HG03159 (cell line): ENCODE measurements at regions not wholly inside any gene's neighbourhood (a gene's known extent, or its start where the extent isn't known, plus 50 kb on each side); places are given as distances from the start of the nearest gene placed in this dataset.

Experiments
- ATAC-seq: cut with Tn5 transposase; IDR thresholded peaks from one replicate; pipeline ENCODE4 v1.9.1; 2021; ENCODE audit warnings: mild to moderate bottlenecking, moderate library complexity; ENCODE audit not compliant: unreplicated experiment

DNA sequence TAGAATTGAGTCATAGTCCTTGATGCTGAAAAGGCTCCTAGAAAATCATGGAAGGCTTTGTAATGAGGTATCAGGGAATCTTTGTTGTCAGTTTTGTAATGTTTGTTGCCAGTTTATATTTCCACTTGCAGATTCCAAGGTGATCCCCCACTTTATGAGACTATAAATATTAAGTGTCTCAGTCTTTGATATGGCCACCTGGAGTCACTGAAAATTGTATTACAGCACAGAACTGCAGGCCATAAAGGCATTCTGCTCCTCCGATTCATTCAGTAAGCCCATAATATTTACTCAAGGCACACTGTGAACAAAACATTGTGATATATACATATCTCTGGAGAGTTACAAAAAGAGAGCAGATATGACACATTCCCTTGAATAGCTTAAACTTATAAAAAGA lies 457.8 kb upstream of the ZNF385D start:
- ATAC-seq: no peak

DNA sequence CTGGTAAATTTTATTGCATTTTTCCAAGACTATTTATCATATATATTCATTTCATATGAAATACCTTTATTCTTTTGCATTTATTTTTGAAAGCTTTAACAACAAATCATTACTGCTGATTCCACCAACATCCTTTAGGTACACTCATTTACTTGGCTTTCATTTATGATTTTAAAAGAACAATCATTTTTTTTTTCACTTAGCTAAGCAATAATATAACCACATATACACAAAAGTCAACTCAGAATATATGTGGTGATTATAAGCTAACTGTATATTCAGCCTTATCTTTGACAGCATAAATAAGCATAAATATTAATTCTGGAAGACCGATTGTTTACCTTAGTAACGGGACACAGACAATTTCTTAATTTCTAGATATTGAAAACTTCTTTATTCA lies 458.6 kb upstream of the ZNF385D start:
- no peak for ATAC-seq

DNA sequence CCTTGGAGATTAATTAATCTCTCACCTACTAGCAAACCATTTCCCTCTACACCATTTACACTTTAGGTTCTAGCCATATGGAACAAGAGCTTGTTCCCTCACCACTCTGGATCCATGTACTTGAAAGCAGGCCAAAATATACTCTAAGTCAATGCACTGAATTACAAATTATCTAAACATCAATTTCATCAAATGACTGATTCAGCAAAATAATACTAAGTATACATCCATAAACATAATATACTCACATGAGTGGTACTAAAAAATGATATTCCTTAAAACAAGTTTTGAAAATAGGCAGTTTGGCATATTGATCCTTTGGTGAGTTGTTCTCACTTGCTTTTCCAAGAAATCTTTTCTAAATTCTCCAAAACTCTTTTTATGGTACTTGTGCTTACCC lies 459.7 kb upstream of the ZNF385D start:
- ATAC-seq: no peak

DNA sequence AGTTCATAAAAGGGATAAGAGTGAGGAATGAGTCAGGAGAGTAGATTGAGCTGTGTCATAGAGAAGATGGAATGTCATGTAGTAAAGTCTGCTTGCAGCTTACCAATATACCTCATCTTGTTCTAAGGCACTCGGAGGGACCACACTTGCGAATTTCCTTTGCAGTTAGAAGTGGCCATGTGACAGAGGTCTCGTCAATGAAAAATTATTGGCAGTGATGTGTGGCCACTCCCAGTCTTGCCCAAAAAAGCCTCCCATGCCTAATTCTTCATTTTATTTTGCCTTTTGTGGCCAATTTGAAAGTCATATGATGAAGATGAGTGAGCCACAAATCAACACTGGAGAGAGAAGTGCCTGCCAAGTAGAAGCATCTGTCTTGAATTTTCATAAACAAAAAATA lies 465.6 kb upstream of the ZNF385D start:
- ATAC-seq: no peak

DNA sequence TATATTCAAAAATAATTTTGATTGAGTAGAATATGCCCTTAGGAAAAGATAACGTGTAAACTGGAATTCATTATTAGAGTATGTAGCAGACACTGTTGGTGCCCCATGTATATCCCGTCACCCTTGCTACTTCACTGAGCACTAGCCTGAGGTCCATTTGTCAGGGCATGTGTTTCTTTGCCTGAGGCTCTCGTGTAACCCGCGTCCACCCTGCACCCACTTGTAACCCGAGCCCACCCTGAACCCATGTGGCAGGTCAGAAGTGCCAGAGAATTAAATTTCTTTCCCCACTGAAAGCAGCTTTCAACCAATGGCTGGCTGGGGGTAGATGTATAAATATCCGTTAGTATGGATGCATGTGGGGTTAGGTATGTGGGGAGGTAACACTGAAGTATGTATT lies 474.2 kb upstream of the ZNF385D start:
- ATAC-seq: no peak

DNA sequence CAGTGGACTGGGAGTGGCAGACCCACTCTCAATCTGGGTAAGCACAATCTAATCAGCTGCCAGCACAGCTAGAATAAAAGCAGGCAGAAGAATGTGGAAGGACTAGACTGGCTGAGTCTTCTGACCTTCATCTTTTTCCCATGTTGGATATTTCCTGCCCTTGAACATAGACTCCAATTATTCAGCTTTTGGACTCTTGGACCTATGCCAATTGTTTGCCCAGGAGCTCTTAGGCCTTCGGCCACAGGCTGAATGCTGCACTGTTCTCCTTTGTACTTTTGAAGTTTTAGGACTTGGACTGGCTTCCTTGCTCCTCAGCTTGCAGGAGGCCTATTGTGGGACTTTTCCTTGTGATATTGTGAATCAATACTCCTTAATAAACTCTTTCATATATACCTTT lies 477.7 kb upstream of the ZNF385D start:
- no peak for ATAC-seq

DNA sequence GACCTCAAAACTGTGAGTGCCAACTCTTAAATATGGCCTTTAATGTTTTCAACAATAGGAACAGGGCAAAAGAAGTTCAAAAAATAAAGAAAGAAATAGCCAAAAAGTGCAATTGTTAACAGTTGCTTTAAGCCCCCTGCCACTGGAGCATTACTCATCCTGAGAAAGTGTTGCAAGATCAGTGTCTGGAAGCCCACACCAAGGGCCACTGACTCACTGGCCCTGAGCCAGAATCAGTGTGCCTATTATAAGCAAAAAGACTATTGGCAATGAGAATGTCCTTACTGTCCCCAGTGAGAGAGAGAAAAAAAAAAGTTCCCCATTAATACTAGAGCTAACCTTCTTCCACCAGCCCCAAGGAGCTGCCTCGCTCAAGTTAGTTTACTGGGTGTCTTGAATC lies 480.1 kb upstream of the ZNF385D start:
- ATAC-seq: no peak

DNA sequence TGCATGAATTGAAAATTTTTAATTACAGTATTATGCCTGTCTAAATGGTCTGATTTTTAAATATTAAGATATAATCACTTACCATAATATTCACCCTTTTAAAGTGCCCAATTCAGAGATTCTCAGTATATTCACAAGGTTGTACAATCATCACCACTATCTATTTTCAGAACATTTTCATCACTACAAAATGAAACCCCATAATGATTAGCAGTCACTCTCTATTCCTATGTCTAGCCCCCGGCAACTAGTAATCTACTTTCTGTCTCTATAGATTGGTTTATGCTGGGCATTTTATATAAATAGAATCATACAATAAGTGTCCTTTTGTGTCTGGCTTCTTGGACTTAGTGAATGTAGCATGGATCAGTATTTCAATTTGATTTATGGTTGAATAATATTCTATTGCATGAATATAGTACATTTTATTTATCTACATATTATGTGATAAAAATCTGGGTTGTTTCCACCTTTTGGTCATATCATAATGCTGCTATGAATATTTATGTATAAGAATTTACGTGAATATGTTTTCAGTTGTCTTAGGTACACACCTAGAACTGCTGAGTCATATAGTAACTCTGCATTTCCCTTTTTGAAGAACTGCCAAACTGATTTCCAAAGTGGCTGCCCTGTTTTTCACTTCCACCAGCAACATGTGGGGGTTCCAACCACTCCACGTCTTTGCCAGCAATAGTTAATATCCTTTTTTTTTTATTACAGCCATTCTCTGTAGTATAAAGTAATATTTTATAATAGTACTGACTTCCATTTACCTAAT lies 485.7 kb upstream of the ZNF385D start:
- peak; percentile 81 for ATAC-seq

DNA sequence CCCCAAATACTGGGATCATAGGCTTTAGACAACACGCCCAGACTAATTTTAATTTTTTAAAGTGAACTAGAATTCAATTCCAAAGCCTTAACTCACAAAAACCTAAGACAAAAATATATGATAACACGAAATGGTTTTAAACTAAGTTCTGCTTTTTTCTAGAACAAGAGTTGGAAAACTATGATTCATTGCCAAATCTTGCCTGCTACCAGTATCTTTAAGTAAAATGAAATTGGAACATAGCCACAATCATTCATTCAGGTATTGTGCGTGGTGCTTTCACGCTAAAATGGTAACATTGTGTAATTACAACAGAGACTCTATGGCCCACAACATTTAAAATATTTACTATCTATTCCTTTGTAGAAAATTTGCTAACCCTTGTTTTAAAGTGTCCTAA lies 488.0 kb upstream of the ZNF385D start:
- ATAC-seq: no peak

DNA sequence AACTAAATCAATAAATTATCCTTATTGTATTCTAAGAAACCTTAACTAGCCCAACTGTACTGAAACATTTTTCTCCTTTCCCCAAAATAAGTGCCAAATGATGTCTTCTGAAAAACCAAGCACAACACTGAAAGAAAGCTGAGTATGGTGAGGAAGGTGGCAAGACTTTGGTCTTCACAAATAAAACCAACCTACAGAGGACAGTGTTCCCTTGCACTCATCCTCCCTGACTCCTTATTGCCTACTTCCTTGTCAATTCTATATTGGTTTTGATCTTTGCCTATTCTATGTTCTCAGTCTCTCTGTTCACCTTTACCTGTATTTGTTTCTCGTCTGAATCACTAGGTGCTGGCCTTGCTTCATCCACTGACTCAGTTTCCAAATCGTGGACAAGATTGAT lies 490.1 kb upstream of the ZNF385D start:
- no peak for ATAC-seq

DNA sequence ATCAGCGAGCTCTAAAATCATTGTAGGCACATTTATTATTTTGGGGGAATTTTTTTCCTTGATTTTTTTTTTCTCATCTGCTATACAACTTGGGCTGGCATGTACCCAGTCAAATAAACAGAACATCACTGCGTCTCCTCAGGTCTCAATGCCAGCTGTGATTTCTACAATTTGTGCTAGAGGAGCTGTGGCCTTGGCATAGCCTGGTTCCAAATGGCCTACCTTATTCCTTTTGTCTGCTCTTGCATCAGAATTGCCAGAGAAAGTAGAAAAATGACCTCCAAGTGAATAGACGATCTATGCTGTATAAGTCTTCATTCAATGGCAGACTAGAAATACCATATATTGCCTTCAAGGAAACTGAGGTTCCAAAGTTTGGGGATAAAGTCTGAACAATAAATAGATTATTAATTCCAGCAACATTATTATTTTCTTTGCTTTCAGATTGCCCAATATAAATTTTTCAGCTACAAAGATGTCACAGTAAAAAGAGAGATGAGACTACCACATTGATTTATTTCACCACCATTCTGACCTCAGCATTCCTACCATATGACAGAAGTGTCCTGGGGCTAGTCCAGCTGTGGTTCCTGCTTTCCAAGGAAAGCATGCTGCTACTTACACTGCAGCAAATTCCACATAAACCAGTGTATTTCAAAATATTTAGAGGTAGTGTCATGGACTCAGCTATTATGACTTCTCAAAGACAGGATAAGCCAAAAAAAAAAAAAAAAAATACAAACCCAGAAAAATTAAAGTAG lies 493.9 kb upstream of the ZNF385D start:
- no peak for ATAC-seq

DNA sequence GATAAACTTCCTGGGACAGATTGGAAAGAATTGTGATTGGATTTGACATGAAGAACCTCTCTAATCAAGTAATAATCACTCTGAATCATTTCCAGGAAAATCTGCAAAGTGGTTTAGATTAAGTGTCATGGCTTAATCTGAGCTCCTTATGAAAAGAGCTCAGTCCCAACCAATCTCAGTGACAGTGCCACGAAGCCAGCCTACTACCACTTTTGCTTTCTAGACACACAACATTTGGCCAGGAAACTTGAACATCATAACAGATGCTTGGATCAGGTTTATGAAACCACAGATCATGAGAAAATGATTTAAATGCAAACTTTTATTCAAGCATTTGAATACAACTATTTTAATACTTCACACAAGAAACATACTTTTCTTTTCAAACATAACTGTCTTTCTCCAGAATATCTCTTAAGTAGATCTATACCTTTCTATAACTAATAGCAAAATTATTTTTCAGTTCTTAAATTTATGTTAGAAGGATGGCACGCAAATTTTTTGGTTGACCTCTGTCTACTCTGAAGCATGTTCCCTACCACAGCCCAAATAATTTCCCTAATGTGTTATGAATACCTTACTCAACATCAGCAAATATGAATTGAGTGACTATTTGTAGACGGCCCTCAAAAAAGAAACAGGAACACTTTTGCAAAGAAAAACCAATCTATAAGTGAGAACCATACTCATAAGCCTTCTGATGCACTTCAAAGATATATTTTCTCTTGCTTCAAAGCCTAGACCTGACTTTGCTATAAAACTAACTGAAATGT lies 495.0 kb upstream of the ZNF385D start:
- no peak for ATAC-seq

DNA sequence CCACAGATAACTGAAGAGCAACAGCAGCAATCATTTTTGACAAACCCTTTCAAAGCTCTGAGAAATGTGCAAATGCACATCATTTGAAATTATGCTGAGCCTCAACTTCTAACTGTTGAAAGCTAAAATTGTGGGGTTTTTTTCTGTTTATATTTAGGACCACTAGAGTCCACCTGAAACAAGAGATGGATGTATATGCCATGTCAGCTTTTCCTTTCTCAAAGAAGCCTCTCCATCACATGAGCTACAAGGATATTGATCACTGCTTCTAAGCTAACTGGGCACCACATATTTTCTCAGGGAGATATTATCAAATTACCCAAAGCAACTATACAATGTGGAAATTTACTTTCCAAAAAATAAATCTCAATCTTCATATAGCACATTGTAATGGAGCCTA lies 498.6 kb upstream of the ZNF385D start:
- ATAC-seq: no peak

DNA sequence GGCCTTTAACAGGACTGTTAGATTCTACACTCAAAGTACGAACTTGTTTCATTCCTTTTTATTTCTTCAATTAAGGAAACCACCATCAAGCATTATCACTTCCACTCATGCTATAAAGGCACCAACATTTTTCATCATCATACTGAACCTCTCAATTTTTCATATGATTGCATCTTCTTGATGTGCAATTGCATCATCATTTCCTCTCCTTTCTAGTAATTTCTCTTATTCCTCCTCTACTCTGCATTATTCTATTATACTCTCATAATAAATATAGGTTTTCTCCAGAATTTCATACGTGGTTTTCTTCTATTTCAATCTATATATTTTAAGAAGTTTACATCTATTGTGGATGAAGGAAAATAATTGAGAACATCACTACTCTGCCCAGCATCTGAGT lies 506.2 kb upstream of the ZNF385D start:
- ATAC-seq: no peak

DNA sequence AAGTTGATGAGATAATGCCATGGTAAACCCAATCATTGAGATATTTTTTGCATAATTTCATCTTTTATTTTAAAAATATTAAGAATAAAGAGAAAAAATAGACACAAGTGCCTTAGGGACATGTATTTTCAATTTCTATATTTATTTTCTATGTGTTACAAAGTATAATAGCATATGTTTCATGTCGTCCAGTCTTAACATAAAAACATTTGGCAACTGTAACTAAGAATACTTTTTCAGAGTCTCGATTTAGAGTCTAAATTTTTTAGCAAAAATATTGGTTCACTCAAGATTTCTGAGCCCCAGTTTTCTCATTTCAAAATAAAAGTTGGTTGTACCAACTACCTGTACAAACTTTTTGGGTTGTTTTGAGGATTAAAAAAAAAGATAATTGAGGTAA lies 511.4 kb upstream of the ZNF385D start:
- no peak for ATAC-seq

DNA sequence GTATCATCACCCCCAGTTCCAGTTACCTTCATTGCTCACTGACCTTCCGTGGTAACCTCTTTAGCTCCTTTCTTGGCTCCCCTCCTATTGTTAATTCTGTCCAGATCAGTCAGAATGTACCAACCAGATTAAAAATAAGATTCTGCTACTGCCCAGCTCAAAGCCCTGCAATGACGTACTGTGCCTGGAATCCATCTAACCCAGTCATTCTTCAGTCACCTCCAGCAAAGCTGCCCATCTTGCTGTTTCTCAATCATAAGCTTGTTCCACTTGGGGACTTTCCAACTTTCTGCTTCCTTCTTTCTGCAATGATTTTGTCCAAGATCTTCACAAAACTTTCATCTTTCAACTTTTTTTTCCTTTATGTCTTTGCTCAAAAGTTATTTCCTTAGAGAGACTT lies 512.0 kb upstream of the ZNF385D start:
- ATAC-seq: no peak

DNA sequence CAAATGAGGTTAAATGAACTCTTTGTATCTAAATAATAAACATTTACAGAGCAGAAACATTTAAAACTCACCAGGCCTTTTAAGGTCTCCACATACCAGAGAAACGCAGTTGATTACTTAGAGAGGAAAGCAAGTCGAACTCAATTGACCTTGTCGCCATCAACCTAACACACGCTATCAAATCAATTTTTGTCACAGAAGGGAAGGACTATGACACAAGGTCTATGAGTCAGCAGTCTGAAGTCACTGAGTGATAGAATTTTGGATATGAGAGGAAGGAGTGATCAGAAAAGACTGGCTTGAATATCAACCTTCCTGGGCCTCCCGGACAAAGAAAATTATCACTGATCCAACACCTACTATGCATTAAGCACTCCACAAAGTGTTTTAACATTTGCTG lies 514.4 kb upstream of the ZNF385D start:
- ATAC-seq: no peak

DNA sequence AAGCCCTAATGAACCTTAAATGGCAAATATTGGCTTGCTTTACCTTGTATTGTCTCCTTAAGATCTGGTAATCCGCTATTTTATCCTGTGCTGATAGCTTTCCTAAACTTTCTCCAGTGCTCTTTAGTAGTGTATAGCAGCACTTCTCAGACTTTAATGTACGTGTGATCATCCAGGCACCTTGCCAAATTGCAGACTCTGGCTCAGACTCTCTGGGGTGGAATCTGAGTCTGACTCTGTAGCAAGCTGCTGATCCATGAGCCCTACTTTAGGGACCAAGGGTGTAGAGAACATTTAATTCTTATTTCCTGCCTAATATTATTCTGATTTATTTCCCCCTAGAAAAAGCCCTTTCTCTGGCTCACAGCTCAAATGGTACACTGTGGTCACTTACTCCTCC lies 518.8 kb upstream of the ZNF385D start:
- ATAC-seq: no peak

DNA sequence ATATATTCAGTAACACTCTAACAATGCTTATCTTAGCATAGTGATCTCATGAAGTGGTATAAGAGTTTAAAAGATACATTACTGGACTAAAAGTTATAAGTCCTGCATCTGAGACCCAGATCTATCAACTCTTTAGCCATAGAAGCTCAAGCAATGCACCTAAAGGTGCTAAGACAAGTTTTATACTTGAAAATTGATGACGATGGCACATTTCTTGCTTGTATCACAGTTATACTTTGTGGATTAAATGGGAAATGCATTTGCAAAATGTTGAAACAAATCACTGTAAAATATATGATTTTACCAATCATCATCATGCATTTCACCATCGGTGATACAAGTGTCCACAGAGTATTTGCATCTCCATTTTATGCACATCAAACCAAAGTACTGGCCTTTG lies 525.3 kb upstream of the ZNF385D start:
- ATAC-seq: no peak

DNA sequence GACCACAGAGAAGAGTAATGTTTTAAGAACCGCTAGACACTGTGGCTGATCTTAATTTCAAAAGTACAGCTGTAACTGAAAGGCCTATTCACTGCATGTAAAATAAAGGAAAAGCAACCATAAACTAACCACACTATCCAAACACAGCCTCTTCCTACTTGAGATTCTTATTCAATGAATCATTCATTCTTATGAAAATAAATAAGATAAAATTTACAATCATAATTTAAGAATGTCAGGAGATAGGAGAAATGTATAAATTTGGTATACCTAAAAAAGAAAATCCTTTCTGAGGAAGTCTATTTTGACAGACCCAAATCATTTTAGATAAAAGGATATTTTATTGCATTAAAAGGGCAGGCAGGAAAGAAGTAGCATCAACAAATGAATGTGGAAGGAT lies 533.5 kb upstream of the ZNF385D start:
- ATAC-seq: no peak

DNA sequence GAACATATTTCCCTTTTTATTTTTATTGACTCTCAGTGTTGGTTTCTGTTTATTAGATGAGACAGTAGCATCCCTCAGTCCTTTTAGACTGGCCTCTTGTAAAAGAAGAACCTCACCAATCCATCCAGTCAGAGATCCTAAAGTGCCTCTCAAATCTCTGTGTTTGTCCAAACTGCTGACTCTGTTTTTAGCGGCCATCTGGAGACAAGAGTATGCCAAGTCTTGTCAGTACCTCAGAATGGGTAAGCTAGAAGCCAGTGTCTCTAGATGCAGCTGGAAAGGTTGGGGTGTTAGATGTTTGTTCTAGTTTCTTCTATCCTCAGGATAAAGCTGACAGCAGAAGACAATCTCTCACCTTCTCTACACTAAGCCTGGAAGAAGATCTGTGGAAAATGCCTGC lies 537.7 kb upstream of the ZNF385D start:
- no peak for ATAC-seq

DNA sequence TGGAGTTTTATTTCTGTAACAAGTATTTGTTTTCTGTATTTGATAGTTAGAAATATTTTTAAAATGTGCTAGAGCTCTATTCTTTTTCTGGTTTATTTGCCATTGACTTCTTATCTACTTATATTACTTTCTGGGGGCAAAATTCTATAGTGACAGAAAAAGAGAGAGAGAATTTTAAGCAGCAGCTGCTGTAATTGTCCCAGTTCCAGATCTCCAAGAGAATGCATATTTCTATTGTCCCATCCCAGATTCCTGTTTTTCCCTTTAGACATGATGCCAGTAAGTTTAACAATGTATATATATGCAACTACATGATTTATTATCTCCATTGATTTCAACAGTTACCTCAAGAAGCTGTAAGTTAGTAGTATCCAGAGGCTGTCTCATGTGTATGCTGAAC lies 541.7 kb upstream of the ZNF385D start:
- ATAC-seq: no peak
